DND-41 (cell line): ENCODE measurements at regions not wholly inside any gene's neighbourhood (a gene's known extent, or its start where the extent isn't known, plus 50 kb on each side); places are given as distances from the start of the nearest gene placed in this dataset.

Experiments used
- ATAC-seq: fragments of 200-7000 bp; cut with Tn5 transposase; 3 replicates; pipeline ENCODE4 v1.9.1; 2021; ENCODE audit warnings: low read depth; ENCODE audit not compliant: insufficient read depth
- DNase-seq: peaks from one replicate; pipeline ENCODE4 v3.0.0-alpha.2; 2020
- H2AFZ ChIP-seq: 2 replicates; pipeline ENCODE4 v1.6.0; 2012; ENCODE audit warnings: low read depth, low read length
- H3K27ac ChIP-seq: 2 replicates; pipeline ENCODE4 v1.5.1; 2012; ENCODE audit warnings: low read length, inconsistent platforms
- H3K27me3 ChIP-seq: fragments of 200-600 bp; sonication (generic); 2 replicates; pipeline ENCODE4 v1.6.0; 2012; ENCODE audit warnings: low read length, mild to moderate bottlenecking, inconsistent platforms; ENCODE audit not compliant: insufficient read depth, poor library complexity
- H3K36me3 ChIP-seq: 2 replicates; pipeline ENCODE4 v1.5.1; 2012; ENCODE audit warnings: low read length, inconsistent platforms; ENCODE audit not compliant: insufficient read depth
- H3K4me1 ChIP-seq: 2 replicates; pipeline ENCODE4 v1.5.1; 2012; ENCODE audit warnings: mild to moderate bottlenecking, low read length; ENCODE audit not compliant: insufficient read depth
- H3K4me2 ChIP-seq: 2 replicates; pipeline ENCODE4 v1.6.0; 2012; ENCODE audit warnings: mild to moderate bottlenecking, moderate library complexity, low read length, inconsistent platforms; ENCODE audit not compliant: insufficient read depth
- H3K4me3 ChIP-seq, 2 experiments: fragments of 200-600 bp in 1 of 2; shearing (Covaris generic) in 1 of 2; 2 replicates each; pipeline ENCODE4 v1.5.1; 2012 to 2016; ENCODE audit warnings: inconsistent platforms in 2 of 2, low read length in 2 of 2, mild to moderate bottlenecking in 2 of 2, low read depth in 1 of 2, moderate library complexity in 1 of 2
- H3K79me2 ChIP-seq: 2 replicates; pipeline ENCODE4 v1.6.0; 2012; ENCODE audit warnings: low read length, inconsistent platforms; ENCODE audit not compliant: insufficient read depth
- H3K9ac ChIP-seq: 2 replicates; pipeline ENCODE4 v1.6.0; 2012; ENCODE audit warnings: low read depth, mild to moderate bottlenecking, inconsistent platforms, low read length, moderate library complexity
- H3K9me3 ChIP-seq: 2 replicates; pipeline ENCODE4 v1.5.1; 2012; ENCODE audit warnings: low read length, moderate library complexity, mild to moderate bottlenecking, inconsistent platforms; ENCODE audit not compliant: insufficient read depth, severe bottlenecking
- H4K20me1 ChIP-seq: 2 replicates; pipeline ENCODE4 v1.6.0; 2012; ENCODE audit warnings: low read length; ENCODE audit not compliant: insufficient read depth
- EZH2 ChIP-seq: IDR thresholded peaks from 3 replicates; pipeline ENCODE4 v1.6.1; 2012; ENCODE audit warnings: borderline replicate concordance, low read depth, mild to moderate bottlenecking, moderate library complexity, low read length, inconsistent platforms; ENCODE audit not compliant: severe bottlenecking
- TF ChIP-seq, protein P1 (sequence below): IDR thresholded peaks from 2 replicates; pipeline ENCODE4 v1.5.1; 2012; ENCODE audit warnings: borderline replicate concordance, low read length, moderate library complexity, mild to moderate bottlenecking; ENCODE audit not compliant: poor library complexity, severe bottlenecking; ENCODE audit errors: extremely low read depth

DNA sequence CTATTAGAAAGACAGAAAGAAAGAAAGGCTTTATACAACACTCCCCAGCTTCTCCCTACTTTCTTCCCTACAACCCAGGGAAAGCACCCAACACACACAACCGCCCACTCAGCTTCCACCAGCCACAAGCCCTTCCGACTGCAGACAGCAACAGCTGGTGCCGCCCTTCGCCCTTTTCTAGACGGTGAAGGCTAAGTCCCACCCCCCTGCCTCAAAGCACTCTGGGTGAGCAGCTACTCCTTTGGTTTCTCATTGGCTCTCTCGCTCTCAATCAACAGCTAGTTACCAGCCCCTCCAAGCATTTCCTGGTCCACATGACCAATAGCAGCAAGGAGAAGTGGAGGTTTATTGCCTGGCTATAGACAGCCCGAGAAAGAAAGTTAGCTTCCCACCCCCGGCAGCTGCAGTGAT, 230.1 kb upstream of the MOCS1 start:
- H3K4me3 ChIP-seq, result no peak overlapping the region
- H3K27ac ChIP-seq, result no peak overlapping the region
- TF ChIP-seq EZH2, result no peak
- TF ChIP-seq, protein P1, sequence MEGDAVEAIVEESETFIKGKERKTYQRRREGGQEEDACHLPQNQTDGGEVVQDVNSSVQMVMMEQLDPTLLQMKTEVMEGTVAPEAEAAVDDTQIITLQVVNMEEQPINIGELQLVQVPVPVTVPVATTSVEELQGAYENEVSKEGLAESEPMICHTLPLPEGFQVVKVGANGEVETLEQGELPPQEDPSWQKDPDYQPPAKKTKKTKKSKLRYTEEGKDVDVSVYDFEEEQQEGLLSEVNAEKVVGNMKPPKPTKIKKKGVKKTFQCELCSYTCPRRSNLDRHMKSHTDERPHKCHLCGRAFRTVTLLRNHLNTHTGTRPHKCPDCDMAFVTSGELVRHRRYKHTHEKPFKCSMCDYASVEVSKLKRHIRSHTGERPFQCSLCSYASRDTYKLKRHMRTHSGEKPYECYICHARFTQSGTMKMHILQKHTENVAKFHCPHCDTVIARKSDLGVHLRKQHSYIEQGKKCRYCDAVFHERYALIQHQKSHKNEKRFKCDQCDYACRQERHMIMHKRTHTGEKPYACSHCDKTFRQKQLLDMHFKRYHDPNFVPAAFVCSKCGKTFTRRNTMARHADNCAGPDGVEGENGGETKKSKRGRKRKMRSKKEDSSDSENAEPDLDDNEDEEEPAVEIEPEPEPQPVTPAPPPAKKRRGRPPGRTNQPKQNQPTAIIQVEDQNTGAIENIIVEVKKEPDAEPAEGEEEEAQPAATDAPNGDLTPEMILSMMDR, result no peak
- no peaks in the 10 kb centered on the region for H4K20me1 ChIP-seq
- H3K9ac ChIP-seq, result no peak overlapping the region
- H3K79me2 ChIP-seq, result no peaks in the 10 kb centered on the region
- no peaks in the 10 kb centered on the region for H3K36me3 ChIP-seq
- no peak for DNase-seq
- H3K9me3 ChIP-seq, result no peaks in the 10 kb centered on the region
- H3K27me3 ChIP-seq, result no peaks in the 10 kb centered on the region
- no peak overlapping the region for H2AFZ ChIP-seq
- ATAC-seq, result no peak
- H3K4me1 ChIP-seq, result no peaks in the 10 kb centered on the region
- no peak overlapping the region for H3K4me2 ChIP-seq

DNA sequence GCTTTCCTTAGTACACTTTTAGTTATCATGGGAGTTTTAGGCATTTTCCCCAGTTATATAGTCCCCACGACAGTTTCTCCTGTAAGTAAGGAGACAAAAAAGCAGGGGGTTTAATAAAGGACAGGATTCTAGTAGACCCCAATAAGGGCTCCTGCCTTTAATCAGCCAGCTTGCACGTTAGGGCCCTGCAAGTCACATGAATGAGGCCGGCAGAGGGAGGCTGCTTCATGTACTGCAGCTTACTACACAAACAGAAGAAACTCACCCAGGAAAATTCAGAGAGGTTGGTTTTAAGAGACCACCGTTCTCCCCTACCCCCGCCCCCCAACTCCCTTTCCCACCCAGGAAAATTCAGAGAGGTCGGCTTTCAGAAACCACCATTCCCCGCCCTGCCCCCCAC, 229.7 kb upstream of the MOCS1 start:
- Histone ChIP-seq H3K9me3 (no peaks in the 10 kb centered on the region), H3K27ac (no peak overlapping the region), H3K36me3 (no peaks in the 10 kb centered on the region), H3K4me3 (no peak overlapping the region), H4K20me1 (no peaks in the 10 kb centered on the region), H3K9ac (no peak overlapping the region), H3K4me1 (no peaks in the 10 kb centered on the region), H3K79me2 (no peaks in the 10 kb centered on the region), H3K27me3 (no peaks in the 10 kb centered on the region), H3K4me2 (no peak overlapping the region), H2AFZ (no peak overlapping the region)
- TF ChIP-seq EZH2, result no peak
- TF ChIP-seq, protein P1, result no peak
- no peak for DNase-seq
- no peak for ATAC-seq

DNA sequence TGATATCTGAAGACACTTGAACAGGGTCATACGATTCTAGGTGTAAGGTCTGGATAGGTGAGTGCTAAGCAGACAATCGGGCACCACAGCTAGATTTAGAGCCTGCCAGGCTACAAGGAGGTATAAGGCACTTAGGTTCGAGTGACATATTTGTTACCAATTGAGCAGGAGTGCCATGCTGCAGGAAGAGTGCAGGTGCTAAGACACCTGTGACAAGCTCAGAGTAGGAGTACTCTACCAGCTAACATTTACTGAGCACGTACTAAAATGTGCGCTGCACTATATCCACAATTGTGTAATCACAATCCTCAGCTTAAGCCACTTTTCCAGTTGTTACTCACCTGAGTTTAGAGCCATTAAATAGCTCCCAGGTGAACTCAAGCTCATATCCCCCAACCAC, 227.8 kb upstream of the MOCS1 start:
- Histone ChIP-seq H2AFZ (no peak overlapping the region), H3K4me2 (no peak overlapping the region), H3K27ac (no peak overlapping the region), H3K27me3 (no peaks in the 10 kb centered on the region), H3K4me1 (no peaks in the 10 kb centered on the region), H3K36me3 (no peaks in the 10 kb centered on the region), H4K20me1 (no peaks in the 10 kb centered on the region), H3K4me3 (no peak overlapping the region), H3K9me3 (no peaks in the 10 kb centered on the region), H3K9ac (no peak overlapping the region), H3K79me2 (no peaks in the 10 kb centered on the region)
- TF ChIP-seq, protein P1, result no peak
- TF ChIP-seq EZH2, result no peak
- no peak for DNase-seq
- ATAC-seq, result no peak

DNA sequence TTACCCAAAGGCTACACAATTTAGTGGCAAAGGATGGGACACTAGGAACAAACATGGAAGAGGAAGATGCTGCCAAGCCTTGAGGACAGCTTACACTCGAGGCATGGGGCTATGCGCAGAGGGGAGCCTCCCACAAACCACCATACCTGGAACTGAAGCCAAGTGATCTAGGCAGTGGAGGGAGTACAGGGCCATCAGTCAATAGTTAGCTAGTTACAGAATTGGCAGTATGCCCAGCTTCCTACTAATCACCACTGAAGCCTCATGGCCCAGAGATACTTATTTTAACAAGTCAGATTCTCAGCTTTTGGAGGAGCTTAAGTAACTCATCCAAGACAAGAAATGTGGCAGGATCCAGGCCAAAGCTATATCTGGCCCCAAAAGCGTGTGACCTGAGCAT, 226.6 kb upstream of the MOCS1 start:
- no peaks in the 10 kb centered on the region for H3K79me2 ChIP-seq
- H3K4me3 ChIP-seq, result no peak overlapping the region
- DNase-seq (no peak), ATAC-seq (no peak)
- H3K27me3 ChIP-seq, result no peaks in the 10 kb centered on the region
- no peaks in the 10 kb centered on the region for H3K9me3 ChIP-seq
- no peak overlapping the region for H3K4me2 ChIP-seq
- H3K27ac ChIP-seq, result no peak overlapping the region
- H3K4me1 ChIP-seq, result no peaks in the 10 kb centered on the region
- no peaks in the 10 kb centered on the region for H4K20me1 ChIP-seq
- H3K36me3 ChIP-seq, result no peaks in the 10 kb centered on the region
- H2AFZ ChIP-seq, result no peak overlapping the region
- no peak overlapping the region for H3K9ac ChIP-seq
- TF ChIP-seq EZH2, result no peak
- TF ChIP-seq, protein P1, result no peak
